ENCODE measurements at regions not wholly inside any gene's neighbourhood (a gene's known extent, or its start where the extent isn't known, plus 50 kb on each side); places are given as distances from the start of the nearest gene placed in this dataset.

DNA sequence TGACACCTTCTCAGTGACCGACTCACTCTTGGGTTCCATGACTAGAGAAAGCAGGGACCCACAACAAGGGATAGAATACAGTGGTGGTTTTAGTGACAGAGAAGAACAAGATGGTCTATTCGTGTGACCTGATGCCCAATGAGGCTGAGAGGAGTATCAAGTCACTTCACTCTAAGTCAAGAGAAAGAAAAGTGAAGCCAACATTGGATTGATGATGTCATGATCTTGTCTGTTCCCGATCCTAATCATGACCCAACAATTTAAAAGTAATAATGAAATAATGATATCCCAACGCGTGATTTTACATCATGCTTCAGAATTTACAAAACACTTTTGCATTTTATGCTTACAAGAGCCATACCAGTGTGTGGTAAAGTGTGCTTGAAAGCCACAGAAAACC, 155.6 kb upstream of the POU3F3 start:
- TF ChIP-seq, protein P1, sequence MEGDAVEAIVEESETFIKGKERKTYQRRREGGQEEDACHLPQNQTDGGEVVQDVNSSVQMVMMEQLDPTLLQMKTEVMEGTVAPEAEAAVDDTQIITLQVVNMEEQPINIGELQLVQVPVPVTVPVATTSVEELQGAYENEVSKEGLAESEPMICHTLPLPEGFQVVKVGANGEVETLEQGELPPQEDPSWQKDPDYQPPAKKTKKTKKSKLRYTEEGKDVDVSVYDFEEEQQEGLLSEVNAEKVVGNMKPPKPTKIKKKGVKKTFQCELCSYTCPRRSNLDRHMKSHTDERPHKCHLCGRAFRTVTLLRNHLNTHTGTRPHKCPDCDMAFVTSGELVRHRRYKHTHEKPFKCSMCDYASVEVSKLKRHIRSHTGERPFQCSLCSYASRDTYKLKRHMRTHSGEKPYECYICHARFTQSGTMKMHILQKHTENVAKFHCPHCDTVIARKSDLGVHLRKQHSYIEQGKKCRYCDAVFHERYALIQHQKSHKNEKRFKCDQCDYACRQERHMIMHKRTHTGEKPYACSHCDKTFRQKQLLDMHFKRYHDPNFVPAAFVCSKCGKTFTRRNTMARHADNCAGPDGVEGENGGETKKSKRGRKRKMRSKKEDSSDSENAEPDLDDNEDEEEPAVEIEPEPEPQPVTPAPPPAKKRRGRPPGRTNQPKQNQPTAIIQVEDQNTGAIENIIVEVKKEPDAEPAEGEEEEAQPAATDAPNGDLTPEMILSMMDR (conservative IDR thresholded peaks at IDR 0.05 in 1 of 2, IDR thresholded peaks at IDR 0.05 in 1 of 2; ENCODE audit: extremely low read depth in 1 of 2, insufficient read depth in 1 of 2, low read depth in 1 of 2, low read length in 2 of 2): no peak
- TF ChIP-seq EZH2 (IDR thresholded peaks at IDR 0.05; ENCODE audit: borderline replicate concordance, low read length): no peak

Data from mammary epithelial cell (primary cell).